ENCODE measurements at regions not wholly inside any gene's neighbourhood (a gene's known extent, or its start where the extent isn't known, plus 50 kb on each side); places are given as distances from the start of the nearest gene placed in this dataset.
"Not testable (repeated sequence)": the region's sequence is repeated elsewhere in the genome, so short reads cannot be mapped to it uniquely, and the experiment has no call there.

GRCh38 chr4:53895137-53895536 lies 169.3 kb downstream of the CHIC2 start:
- Histone ChIP-seq H3K27me3 (replicated peaks; ENCODE audit: control insufficient read depth, insufficient read depth, low read length) (no peaks in the 10 kb centered on the region), H3K36me3 (ENCODE audit: control insufficient read depth, insufficient read depth, low read length) (no peaks in the 10 kb centered on the region), H3K4me3 (replicated peaks; ENCODE audit: low read depth, low read length) (no peak overlapping the region)
- TF ChIP-seq CTCF (IDR thresholded peaks at IDR 0.05; ENCODE audit: insufficient read depth, low read length, poor library complexity, severe bottlenecking) = no peak
- no peak for DNase-seq (ENCODE audit: extremely low read depth, insufficient read length)

DNA sequence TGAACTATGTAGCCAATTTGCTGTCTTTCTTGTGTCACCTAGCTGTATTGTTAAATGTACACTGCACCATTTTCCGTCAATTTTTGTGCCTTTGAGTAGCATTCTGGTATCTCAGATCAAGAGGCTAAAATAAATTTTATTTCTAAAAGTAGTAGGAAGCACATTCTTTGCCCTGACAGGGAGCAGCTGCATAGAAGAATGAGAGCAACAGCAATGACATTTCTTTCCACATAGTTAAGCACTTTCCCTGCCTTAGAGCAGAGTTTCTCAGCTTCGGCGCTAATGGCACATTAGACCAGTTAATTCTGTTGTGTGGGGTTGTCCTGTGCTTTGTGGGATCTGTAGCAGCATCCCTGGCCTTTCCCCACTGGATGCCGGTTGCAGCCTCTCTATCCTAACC lies 173.9 kb downstream of the CHIC2 start:
- H3K27me3 ChIP-seq (replicated peaks; ENCODE audit: control insufficient read depth, insufficient read depth, low read length) = no peaks in the 10 kb centered on the region
- no peak overlapping the region for H3K4me3 ChIP-seq (replicated peaks; ENCODE audit: low read depth, low read length)
- TF ChIP-seq CTCF (IDR thresholded peaks at IDR 0.05; ENCODE audit: insufficient read depth, low read length, poor library complexity, severe bottlenecking) = no peak

DNA sequence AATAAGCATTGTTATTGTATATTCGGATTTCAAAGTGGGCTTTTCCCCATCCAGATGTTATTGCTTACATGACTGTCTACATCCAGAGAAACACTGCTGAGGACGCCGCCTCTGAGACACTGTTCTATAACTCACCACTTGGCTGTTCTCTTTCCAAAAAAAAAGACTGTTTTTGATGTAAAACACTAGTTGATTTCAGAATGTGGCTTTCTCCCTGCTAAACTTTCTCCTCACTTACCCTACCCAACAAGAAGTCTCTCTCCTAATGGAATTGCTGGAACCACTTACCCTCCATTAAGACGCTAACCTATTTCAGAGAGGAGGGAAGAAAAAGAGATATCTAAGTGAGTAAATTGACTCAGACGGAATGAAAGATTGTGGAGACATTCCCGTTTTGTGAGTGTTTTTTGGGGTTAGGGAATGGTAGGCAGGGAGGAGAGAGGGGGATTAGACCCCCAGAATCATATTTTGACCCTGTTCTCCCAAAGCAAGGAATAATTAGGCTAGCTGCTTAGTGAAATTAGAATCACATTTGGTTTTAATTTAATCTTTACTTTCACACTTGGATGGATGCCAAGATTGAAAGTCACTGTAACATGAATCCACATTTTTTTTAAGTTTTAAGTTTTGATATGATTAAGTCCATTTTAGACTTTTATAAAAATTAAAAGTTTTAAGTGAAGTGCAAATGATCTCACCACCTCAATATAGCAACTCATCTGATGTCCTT lies 174.9 kb downstream of the CHIC2 start:
- no peak overlapping the region for H3K4me3 ChIP-seq (replicated peaks; ENCODE audit: low read depth, low read length)
- no peak for DNase-seq (ENCODE audit: extremely low read depth, insufficient read length)
- TF ChIP-seq CTCF (IDR thresholded peaks at IDR 0.05; ENCODE audit: insufficient read depth, low read length, poor library complexity, severe bottlenecking) = no peak

More for the DNA sequence above, 173.9 kb downstream of the CHIC2 start:
- no peaks in the 10 kb centered on the region for H3K36me3 ChIP-seq (ENCODE audit: control insufficient read depth, insufficient read depth, low read length)
- no peak for DNase-seq (ENCODE audit: extremely low read depth, insufficient read length)

DNA sequence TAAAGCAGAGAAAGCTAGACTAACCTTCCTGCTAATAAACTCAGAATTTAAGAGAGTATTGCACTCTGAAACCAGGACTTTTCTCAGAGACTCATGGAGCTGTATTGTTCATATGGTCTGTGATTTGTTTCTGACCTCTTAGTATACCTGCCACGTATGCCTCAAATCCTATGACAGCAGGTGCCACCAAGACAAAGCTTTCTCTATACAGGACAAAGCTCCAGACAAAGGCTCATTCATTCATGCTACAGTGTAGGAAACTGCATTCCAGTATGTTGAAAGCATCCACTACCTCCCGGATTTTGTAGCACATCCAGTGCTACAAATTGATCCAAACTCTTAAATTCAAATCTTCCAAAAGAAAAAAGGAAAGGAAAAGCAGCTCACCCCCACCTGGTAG lies 178.3 kb downstream of the CHIC2 start:
- no peak for DNase-seq (ENCODE audit: extremely low read depth, insufficient read length)
- no peak for TF ChIP-seq CTCF (IDR thresholded peaks at IDR 0.05; ENCODE audit: insufficient read depth, low read length, poor library complexity, severe bottlenecking)
- H3K4me3 ChIP-seq (replicated peaks; ENCODE audit: low read depth, low read length) = no peak overlapping the region
- H3K36me3 ChIP-seq (ENCODE audit: control insufficient read depth, insufficient read depth, low read length) = no peaks in the 10 kb centered on the region
- no peaks in the 10 kb centered on the region for H3K27me3 ChIP-seq (replicated peaks; ENCODE audit: control insufficient read depth, insufficient read depth, low read length)

More for the DNA sequence above, 174.9 kb downstream of the CHIC2 start:
- Histone ChIP-seq H3K27me3 (replicated peaks; ENCODE audit: control insufficient read depth, insufficient read depth, low read length) (no peaks in the 10 kb centered on the region), H3K36me3 (ENCODE audit: control insufficient read depth, insufficient read depth, low read length) (no peaks in the 10 kb centered on the region)

DNA sequence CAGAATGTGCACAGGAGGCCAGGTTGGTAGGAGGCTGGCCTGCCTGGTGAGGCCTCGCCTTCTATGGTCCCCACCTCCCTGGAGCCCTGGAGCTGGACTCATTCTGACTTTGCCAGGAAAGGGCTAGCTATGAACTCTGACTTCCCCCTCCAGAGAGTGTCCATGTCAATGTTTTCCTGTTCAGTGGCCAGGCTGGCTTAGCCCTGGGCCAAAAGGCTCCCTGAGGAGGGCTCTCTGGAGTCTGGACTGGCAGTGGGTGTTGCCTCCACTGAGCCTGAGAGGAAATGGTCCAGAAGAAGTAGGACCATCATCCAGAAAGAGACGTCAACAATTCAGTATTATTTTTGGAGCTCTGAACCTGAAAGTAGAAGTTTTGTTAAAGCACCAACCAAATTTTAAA lies 178.7 kb downstream of the CHIC2 start:
- Histone ChIP-seq H3K36me3 (ENCODE audit: control insufficient read depth, insufficient read depth, low read length) (no peaks in the 10 kb centered on the region), H3K4me3 (replicated peaks; ENCODE audit: low read depth, low read length) (no peak overlapping the region), H3K27me3 (replicated peaks; ENCODE audit: control insufficient read depth, insufficient read depth, low read length) (no peaks in the 10 kb centered on the region)
- TF ChIP-seq CTCF (IDR thresholded peaks at IDR 0.05; ENCODE audit: insufficient read depth, low read length, poor library complexity, severe bottlenecking) = no peak
- DNase-seq (ENCODE audit: extremely low read depth, insufficient read length) = no peak

- not testable (repeated sequence) for H3K4me3 ChIP-seq (replicated peaks; ENCODE audit: low read depth, low read length); H3K27me3 ChIP-seq (replicated peaks; ENCODE audit: control insufficient read depth, insufficient read depth, low read length); H3K36me3 ChIP-seq (ENCODE audit: control insufficient read depth, insufficient read depth, low read length); DNase-seq (ENCODE audit: extremely low read depth, insufficient read length)
These were observed 187.3 kb downstream of the CHIC2 start for GRCh38 chr4:53877096-53877495.

All from GM06990 (cell line).